ENCODE measurements at regions not wholly inside any gene's neighbourhood (a gene's known extent, or its start where the extent isn't known, plus 50 kb on each side); places are given as distances from the start of the nearest gene placed in this dataset.
"Not testable (repeated sequence)": the region's sequence is repeated elsewhere in the genome, so short reads cannot be mapped to it uniquely, and the experiment has no call there.

- TF ChIP-seq CTCF (IDR thresholded peaks at IDR 0.05); POLR2AphosphoS5 (IDR thresholded peaks at IDR 0.05); EP300 (IDR thresholded peaks at IDR 0.05; ENCODE audit: low read depth); POLR2A (IDR thresholded peaks at IDR 0.05): not testable (repeated sequence)
Observed at GRCh38 chr2:111433892-111434607, 313.3 kb downstream of the BCL2L11 start.
